Type B pancreatic cell (in vitro differentiated cells): ENCODE measurements at regions not wholly inside any gene's neighbourhood (a gene's known extent, or its start where the extent isn't known, plus 50 kb on each side); places are given as distances from the start of the nearest gene placed in this dataset.
"Not testable (repeated sequence)": the region's sequence is repeated elsewhere in the genome, so short reads cannot be mapped to it uniquely, and the experiment has no call there.

Experiments used
- DNase-seq: peaks from one replicate; pipeline ENCODE4 v3.0.0; 2021; ENCODE audit warnings: mixed read lengths; ENCODE audit not compliant: unreplicated experiment; ENCODE audit errors: extremely low spot score
- H3K27ac Mint-ChIP-seq: 2 replicates; pipeline ENCODE4 v1.8.0; 2021; ENCODE audit warnings: mild to moderate bottlenecking, mixed read lengths
- H3K27me3 Mint-ChIP-seq: 2 replicates; pipeline ENCODE4 v1.8.0; 2021; ENCODE audit warnings: mixed read lengths
- H3K36me3 Mint-ChIP-seq: 2 replicates; pipeline ENCODE4 v1.8.0; 2021; ENCODE audit warnings: mixed read lengths
- H3K4me1 Mint-ChIP-seq: one replicate; pipeline ENCODE4 v1.8.0; 2021; ENCODE audit warnings: mixed read lengths; ENCODE audit not compliant: unreplicated experiment
- H3K4me3 Mint-ChIP-seq: 2 replicates; pipeline ENCODE4 v1.8.0; 2021; ENCODE audit warnings: mild to moderate bottlenecking, mixed read lengths
- H3K9me3 Mint-ChIP-seq: 2 replicates; pipeline ENCODE4 v1.8.0; 2021; ENCODE audit warnings: mixed read lengths
- CTCF ChIP-seq: fragments of 200-600 bp; sonication (generic); conservative IDR thresholded peaks from 2 replicates; pipeline ENCODE4 v1.5.0; 2021; ENCODE audit warnings: antibody characterized with exemption, mild to moderate bottlenecking

- no peak overlapping the region for H3K4me3 Mint-ChIP-seq
- H3K27me3 Mint-ChIP-seq: peaks cover 10% of the 10 kb centered on the region
- H3K4me1 Mint-ChIP-seq: no peaks in the 10 kb centered on the region
- peaks cover 3% of the 10 kb centered on the region for H3K36me3 Mint-ChIP-seq
- no peaks in the 10 kb centered on the region for H3K9me3 Mint-ChIP-seq
- no peak for TF ChIP-seq CTCF
- no peak overlapping the region for H3K27ac Mint-ChIP-seq
- DNase-seq: no peak
Observed at GRCh38 chr12:19764408-19764807, 325.1 kb downstream of the AEBP2 start.

- Mint-ChIP-seq H3K4me3 (no peak overlapping the region), H3K27me3 (peaks cover 16% of the 10 kb centered on the region), H3K4me1 (no peaks in the 10 kb centered on the region), H3K9me3 (peaks cover 18% of the 10 kb centered on the region), H3K36me3 (peaks cover 5% of the 10 kb centered on the region), H3K27ac (no peak overlapping the region)
- TF ChIP-seq CTCF: no peak
- no peak for DNase-seq
Observed at GRCh38 chr12:19771858-19772257, 332.6 kb downstream of the AEBP2 start.

GRCh38 chr12:19772776-19773175 is 333.5 kb downstream of the AEBP2 start:
- TF ChIP-seq CTCF: no peak
- no peak for DNase-seq
- H3K9me3 Mint-ChIP-seq: peaks cover 18% of the 10 kb centered on the region
- no peak overlapping the region for H3K4me3 Mint-ChIP-seq
- no peak overlapping the region for H3K27ac Mint-ChIP-seq
- H3K36me3 Mint-ChIP-seq: peaks cover 7% of the 10 kb centered on the region
- H3K4me1 Mint-ChIP-seq: no peaks in the 10 kb centered on the region
- peaks cover 12% of the 10 kb centered on the region for H3K27me3 Mint-ChIP-seq

- H3K4me3 Mint-ChIP-seq: no peak overlapping the region
- H3K27ac Mint-ChIP-seq: no peak overlapping the region
- H3K9me3 Mint-ChIP-seq: peaks cover 18% of the 10 kb centered on the region
- H3K4me1 Mint-ChIP-seq: no peaks in the 10 kb centered on the region
- H3K27me3 Mint-ChIP-seq: peaks cover 12% of the 10 kb centered on the region
- H3K36me3 Mint-ChIP-seq: peaks cover 7% of the 10 kb centered on the region
- no peak for TF ChIP-seq CTCF
- no peak for DNase-seq
Observed at GRCh38 chr12:19775241-19775640, 335.9 kb downstream of the AEBP2 start.

- Mint-ChIP-seq H3K27me3 (peaks cover 12% of the 10 kb centered on the region), H3K9me3 (peaks cover 18% of the 10 kb centered on the region), H3K36me3 (peaks cover 10% of the 10 kb centered on the region)
- H3K4me1 Mint-ChIP-seq, H3K4me3 Mint-ChIP-seq, DNase-seq, H3K27ac Mint-ChIP-seq: not testable (repeated sequence)
Observed at GRCh38 chr12:19775976-19776375, 336.7 kb downstream of the AEBP2 start.

- H3K4me1 Mint-ChIP-seq: no peaks in the 10 kb centered on the region
- no peak overlapping the region for H3K4me3 Mint-ChIP-seq
- peaks cover 14% of the 10 kb centered on the region for H3K36me3 Mint-ChIP-seq
- H3K9me3 Mint-ChIP-seq: peaks cover 14% of the 10 kb centered on the region
- DNase-seq: no peak
- no peak for TF ChIP-seq CTCF
- peaks cover 7% of the 10 kb centered on the region for H3K27me3 Mint-ChIP-seq
- H3K27ac Mint-ChIP-seq: no peak overlapping the region
Observed at GRCh38 chr12:19778172-19778571, 338.9 kb downstream of the AEBP2 start.
